ENCODE measurements at regions not wholly inside any gene's neighbourhood (a gene's known extent, or its start where the extent isn't known, plus 50 kb on each side); places are given as distances from the start of the nearest gene placed in this dataset.

- no peak for DNase-seq
Measured at GRCh38 chr1:201778279-201779065, 50.5 kb upstream of the IPO9 start.

Data from NCI-H1092 (cell line).